GM19238 (cell line): ENCODE measurements at regions not wholly inside any gene's neighbourhood (a gene's known extent, or its start where the extent isn't known, plus 50 kb on each side); places are given as distances from the start of the nearest gene placed in this dataset.

Experiments
- DNase-seq: peaks from one replicate; pipeline ENCODE4 v3.0.0; 2011; ENCODE audit warnings: low spot score; ENCODE audit not compliant: insufficient read length

DNA sequence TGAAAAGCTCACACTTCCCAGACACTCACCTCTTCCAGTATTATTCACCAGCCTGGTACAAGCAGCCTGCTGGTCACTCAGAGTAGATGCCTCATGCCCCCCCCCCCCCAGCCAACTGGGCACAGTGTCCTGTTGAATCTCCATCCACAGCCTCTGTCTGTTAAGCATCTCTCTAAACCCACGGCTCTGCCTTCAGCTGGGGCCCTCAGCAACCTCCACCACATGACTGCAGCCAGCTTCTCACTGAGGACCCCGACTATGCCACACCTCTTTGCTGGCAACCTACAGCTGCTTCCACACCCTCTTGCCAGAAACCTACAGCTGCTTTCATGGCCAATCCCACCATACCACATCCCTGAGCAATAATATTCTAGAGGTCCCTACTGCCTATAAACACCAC is 113.1 kb downstream of the RHOU start:
- no peak for DNase-seq

DNA sequence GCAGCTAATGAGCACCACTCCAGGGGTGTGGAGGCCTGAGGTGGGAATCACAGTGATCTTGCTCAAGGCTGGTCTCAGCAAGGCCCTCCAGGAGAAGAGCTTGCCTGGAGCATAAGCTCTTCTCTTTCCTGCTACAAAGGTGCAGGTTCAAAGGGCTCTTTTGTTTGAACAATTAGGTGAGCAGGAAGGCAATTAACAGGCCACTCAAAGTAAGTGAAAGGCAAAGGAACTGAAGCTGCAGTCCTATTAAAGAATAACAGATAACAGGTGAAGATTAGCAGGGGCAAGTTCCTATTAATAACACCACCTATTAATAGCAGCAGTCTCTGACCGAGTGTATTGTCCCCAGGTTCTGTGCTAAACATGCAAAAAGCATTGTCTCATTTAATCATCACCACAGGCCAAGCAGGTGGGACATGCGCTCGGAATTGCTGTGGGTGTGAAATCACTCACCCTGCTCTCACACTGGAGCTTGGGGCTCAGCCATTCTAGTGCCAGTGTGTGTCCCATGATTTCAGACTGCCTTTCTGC is 113.8 kb downstream of the RHOU start:
- no peak for DNase-seq

DNA sequence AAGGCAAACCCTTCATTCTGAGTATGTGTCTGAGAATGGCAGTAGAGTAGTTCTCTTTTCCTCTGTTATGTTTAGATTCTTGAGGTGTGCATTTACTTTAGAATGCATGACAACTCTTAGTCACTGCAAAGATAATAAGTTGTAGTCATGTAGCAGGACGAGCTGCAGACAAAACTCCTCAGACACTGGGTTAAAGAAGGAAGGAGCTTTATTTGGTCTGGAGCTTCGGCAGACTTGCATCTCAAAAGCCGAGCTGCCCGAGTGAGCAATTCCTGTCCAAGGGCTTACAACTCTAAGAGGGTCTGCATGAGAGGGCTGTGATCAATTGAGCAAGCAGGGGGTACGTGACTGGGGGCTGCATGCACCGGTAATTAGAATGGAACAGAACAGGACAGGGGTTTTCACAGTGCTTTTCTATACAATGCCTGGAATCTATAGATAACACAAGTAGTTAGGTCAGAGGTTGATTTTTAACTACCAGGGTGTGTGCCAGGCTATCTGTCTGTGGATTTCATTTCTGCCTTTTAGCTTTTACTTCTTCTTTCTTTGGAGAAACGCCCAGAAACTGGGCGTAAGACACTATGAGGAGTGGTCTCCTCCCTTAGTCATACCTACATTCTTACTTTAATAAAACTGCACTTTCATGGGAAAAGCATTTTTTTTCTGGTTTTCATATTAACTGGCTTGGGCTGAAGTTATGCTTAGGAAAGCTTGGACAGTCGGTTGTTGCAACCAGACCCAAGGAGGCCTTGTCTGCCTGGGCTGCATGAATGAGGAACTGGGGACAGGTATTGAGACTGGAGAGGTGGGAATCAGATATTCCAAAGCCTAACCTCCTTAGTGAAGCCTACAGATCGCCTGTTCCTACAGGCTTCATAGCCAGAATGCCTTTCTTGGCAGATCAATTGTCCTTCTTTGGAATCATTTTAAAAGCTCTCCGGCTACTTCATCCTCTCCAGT is 115.1 kb downstream of the RHOU start:
- no peak for DNase-seq

DNA sequence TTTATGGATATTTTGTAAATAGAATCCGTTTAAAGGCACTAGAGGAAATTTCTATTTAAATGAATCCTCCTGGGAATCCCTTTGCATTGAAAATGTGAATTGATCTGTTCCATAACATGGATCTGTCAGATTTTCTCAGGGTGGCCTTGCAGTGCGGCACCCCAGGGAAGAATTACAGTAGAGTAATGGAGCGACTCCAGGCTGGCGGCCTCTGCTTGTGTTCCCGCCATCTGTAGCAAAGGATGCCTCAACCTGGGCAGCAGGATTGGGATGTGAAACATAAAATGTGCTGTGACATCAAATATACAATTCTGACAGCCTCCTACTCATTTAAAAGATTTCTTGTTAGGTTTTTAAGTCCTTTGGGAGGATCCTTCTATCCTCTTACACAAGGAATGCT is 115.9 kb downstream of the RHOU start:
- DNase-seq, result no peak

DNA sequence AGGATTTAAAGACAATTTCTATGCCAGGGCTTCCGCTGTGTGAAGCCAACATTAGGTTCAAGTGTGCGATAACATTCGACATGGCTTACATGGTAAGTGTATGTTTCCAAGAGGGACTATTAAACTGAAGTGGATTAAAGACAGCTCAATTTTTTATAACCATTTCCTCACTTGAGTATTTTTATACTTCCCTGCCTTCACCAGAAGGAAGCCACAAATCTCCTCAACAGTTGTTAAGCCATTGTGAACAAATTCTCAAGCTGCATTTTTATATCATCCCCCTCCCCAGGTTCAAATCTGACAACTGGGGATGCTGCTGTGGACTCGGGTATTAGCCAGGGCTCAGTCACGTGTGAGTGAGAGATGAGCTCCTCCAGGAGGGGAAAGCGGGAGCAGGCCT is 116.3 kb downstream of the RHOU start:
- DNase-seq, result no peak

DNA sequence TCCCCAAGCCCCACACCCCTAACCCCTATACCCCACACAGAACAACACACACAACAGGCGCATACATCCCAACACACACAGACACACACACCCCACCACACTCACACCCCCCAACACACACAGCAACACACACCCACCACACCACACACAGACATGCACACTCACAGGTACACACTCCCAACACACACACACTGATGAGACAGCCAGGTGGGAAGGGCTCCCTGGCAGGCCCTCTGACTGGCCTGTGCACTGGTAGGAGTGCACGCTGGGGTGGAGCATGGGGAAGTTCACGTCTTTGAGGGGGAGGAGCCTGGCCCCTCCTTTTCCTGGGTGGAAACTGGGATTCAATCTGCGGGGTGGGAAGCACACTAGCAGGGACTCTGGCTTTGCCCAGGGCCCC is 116.7 kb downstream of the RHOU start:
- DNase-seq, result no peak

DNA sequence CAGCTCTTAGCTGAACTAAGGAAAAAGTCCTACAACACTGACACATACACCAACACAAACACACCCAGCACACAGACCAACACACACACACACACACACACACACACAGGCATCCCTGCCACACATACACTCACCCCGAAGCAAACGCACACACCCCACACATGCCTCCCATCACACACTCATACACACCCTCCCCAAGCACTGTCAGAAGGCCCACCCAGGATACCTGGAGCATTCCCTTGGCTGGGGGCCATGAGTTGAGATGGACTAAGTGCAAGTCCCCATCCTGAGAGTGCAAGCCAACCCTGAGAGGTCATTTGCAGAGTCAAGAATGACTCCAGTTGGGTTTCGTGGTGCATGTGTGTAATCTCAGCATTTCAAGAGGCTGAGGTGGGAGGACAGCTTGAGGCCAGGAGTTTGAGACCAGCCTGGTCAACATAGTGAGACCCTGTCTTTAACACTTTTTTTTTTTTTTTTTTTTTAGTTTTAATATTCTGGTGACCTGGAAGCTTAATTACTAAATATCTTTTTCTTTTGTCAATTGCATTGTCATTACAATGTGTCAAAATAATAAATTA is 117.3 kb downstream of the RHOU start:
- no peak for DNase-seq

DNA sequence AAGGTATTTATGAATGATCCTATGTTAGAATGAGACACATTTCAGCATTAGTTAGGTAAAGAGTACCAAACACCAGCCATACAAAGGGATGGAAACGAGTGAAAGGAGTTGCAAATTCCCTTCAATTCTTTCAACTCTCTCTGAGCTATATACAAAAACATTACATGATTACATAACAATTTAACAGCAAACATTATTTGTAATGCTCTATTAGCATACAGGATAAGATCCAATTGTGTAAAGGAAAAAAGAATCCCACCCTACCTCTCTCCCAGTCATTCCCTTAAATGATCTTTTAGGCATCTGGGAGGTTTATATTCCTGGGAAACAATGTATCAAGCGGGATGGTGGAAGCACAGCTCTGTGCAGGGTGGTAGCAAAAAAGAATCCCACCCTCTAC is 117.9 kb downstream of the RHOU start:
- no peak for DNase-seq

DNA sequence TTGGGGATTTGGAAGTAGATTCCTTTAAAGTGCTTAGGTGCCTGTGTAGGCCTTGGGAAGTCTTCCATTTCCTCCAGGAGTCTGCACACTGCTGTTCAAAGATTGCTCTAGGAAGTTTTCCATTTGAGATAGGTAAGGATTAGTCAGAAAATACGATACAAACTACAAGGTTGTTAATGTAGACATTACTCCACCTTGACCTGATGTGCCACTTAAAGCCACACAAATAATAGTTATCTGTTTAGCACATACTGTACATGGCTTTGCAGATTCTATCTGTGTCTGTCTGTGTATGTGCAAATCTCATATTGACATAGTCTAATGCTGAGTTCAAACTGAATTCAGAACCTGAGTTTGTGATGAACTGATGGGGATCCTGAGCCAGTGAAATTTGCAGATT is 118.4 kb downstream of the RHOU start:
- no peak for DNase-seq

DNA sequence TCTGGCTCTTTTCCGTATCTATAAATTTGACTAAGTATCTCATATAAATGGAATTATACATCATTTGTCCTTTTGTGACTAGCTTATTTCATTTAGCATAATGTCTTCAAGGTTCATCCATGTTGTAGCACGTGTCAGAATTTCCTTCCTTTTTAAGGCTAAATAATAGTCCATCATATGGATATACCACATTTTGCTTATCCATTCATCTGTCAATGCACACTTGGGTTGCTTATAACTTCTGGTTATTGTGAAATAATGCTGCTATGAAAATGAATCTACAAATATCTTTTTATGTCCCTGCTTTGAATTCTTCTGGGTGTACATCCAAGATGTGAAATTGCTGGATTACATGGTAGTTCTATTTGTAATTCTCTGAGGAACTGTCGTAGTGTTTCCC is 119.6 kb downstream of the RHOU start:
- DNase-seq, result no peak

DNA sequence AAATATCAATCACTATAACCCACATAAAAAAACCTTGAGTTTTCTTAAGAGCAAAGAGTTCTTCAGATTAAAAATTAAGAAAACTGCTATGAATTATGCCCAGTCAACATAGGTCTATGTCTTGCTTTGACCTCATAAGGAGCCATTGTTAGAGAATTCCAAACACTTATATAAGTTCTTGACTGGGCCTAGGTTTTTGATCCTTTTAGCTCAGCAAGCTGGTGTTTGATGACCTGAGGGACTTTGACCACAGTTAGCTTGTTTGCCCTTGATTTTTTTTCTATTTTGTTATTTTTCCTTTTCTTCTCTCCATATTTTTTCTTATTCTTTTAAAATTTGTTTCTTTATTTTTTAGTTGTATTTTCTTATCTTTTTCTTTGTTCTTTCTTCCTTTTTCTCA is 122.3 kb downstream of the RHOU start:
- DNase-seq, result no peak

DNA sequence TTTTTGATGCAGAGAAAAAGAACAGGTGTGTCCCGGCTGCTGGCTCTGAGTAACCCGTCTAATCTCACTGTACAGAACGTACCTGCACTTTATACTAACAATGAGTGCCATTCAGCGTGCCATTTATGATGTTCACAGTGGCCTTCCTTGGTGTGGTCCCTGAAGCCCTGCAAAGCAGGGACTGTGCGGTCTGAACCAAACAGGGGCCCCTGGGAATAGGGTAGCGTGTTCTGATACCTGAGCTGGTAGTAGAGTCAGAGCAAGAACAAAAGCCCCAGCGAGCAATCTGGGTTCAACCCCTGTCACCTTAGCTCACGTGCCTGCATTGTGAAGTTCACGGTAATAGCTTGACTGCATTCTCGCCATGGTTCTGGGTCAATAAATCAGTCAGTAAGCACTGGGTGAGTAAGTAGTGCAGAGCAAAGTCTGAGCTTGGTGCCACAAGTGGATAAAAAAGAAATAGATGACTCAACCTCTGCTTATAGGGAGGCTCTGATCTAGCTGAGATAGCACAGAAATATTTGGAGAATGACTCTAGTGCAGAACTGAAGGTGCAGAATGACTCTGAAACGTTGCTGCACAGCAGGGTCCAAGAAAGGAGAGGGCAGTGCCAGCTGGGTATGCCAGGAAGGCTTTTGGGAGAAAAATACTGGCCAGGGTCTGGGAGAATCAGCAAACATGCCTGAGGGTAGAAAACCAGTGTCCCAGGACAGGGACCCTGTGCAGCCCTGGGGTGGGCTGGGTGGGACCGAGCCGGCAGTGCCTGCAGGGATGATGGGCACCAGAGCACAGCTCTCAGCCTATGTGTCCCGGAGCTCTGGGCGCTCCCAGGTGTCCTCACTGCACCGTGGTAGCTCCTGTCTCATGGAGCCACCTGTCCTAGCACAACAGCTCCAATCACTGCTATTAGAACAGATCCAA is 125.9 kb downstream of the RHOU start:
- DNase-seq, result no peak

DNA sequence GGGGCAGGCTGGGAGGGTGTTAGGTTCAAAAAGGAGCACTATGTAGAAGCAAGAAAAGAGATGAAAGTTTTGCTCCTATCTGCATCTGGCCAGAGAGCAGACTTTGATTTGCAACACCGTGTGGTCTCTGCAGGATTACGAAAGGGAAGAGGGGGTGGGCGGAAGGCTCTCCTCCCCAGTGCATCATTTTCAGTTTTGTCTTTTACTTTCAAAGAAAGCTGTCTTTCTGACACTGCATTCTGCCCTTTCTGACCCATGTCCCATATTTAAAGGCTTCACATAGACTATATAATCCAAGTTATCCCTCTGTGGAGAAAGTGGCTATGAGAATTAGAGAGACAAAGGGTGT is 126.5 kb downstream of the RHOU start:
- no peak for DNase-seq

DNA sequence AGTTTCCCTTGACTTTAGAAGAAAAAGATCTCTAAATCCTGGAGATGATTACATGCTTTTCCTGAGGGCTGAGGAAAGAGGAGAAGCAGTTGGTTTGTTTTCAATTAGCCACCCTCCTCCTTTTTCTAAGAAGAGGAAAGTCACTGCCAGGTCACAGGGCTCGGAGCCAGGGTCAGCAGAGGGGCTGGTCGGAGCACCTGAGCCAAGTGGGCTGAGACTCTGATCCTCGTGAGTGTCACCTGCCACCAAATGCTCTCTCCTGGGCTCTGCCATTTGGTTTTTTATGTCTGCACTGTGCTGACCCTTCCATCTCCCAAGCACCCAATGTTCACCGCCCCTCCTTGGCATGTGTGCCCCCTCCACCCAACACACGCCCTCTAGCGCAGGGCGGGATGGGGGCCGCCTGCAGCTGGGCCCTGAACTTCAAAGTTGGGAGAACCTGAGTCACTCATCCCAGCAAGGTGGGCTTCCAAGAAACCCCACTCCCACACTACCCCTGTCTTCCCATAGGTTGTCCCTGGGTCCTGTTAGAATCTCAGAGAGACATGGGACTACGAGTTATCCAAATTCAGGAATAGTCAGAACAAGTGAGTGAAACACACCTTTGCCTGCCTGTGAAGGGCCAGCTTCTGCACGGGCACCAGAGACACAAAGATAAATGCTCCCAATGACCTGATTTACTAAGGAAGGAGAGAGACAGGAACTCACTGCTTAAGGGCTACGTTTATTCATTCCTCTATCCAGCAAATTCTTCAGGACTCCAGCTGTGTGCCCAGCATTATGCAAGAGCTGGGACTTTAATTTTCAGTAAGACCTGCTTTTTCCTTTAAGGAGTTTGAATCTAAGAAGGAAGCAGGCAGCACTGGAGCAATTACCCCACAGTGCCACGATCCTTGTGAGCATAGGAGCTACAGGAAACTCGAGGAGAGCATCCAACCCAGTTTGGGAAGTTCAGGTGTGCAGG is 127.5 kb downstream of the RHOU start:
- no peak for DNase-seq

DNA sequence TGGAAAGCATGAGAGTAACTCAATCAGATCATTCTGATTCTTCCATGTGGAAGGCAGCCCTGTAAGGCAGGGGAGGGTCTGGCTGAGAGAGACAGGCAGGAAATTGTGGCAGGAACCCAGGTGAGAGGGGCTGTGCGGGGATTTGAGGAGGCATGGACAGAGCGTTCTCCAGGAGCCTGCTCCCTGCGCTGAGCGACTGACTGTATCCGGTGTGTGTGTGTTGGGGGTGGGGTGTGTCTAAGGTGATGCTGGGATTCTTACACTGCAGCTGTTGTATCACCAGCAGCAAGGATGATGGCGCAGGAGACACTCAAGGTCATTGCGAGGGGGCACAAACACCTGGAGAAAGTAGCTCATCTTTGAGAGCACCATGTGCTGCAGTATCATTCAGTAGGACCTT is 128.5 kb downstream of the RHOU start:
- no peak for DNase-seq

DNA sequence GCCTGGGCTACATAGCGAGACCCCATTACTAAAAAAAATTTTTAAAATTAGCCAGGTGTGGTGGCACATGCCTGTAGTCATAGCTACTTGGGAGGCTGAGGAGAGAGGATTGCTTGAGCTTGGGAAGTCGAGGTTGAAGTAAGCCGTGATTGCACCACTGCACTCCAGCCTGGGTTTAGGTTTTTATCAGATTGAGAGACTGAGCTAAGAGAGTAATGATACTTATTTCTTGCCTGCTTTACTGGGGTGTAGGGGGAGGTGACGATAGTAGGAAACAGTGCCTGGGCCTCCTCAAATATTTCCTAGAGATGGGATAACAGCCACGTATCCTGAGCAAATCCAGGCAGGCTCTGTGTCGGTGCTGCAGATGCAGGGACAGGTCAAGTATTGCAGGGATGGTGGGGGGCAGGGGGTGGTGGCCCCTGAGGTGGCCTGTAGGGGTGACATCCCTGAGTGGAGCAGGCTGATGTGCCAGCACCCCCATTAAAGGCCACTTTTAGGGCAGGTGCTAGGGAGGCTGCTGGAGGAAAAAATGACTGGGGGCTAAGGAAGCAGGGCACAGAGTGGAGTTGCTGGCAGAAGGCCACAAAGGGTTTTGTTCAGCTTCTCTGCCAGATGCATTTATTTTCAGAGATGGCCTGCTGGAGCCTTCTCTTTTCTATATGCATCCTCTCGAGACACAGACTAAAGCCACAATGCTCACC is 130.5 kb downstream of the RHOU start:
- no peak for DNase-seq

DNA sequence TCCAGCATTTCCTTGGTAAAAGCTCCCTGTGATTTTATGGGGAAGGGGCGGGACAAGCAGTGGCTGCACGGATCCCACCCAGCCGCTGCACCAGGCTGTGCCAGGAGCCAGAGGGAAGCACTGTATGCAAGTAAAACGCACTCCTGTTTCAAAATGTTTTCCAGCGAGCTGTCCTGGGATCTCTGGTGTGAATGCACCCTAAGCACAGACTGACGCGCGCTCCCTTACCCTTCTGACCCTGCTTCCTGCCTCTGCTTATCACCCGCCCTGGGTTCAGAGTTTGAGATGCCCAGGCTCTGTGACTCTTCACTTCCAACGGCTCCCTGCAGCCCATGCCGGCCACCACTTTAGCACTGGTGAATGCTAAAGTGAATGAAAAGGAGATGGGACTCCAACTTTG is 131.2 kb downstream of the RHOU start:
- DNase-seq, result no peak

DNA sequence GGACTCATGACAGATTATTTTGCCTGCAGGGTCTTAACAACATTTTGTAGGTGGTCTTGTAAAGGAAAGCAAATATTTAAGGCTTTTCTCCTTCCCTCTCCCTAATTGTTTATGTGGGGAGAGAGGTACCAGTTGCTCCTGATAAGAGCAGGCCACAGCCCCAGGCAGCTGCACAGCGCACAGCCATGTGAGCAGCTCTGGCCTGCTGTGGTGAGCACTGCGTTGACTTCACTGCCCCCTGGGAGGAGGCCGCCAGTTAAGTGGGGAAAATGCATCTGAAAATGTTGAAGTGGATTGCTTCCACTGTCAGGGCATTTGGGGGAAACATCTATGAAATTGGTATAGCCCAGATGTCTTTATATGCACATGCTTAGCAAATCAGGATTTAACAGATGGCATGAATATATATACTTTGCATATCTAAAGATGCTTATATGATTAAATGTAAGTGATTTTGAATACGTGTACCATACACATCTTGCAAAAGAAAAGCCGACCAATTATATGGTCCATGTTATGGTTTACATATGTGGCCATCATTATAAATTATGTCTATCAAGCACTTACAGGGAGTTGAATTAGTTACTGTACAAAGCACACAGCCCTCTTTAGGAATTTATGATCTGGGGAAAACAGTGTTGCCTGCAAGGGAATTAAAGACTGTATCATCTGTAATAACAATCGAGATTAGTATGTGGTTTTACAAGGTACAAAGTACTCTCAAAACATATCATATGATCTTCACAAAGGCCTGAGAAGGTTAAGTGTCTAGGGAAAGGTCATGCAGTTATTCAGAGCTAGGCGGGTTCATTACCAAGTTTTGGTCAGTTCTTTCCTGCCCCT is 132.1 kb downstream of the RHOU start:
- DNase-seq, result no peak
